CD4-positive, CD25-positive, alpha-beta regulatory T cell (primary cell): ENCODE measurements at regions not wholly inside any gene's neighbourhood (a gene's known extent, or its start where the extent isn't known, plus 50 kb on each side); places are given as distances from the start of the nearest gene placed in this dataset.
"Not testable (repeated sequence)": the region's sequence is repeated elsewhere in the genome, so short reads cannot be mapped to it uniquely, and the experiment has no call there.

Source experiments
- ATAC-seq, 2 donors: fragments of 150-1000 bp; cut with Tn5 transposase; one replicate each; pipeline ENCODE4 v1.10.0; 2021; ENCODE audit warnings: low read depth in 2 of 2, moderate number of reproducible peaks in 2 of 2, moderate library complexity in 1 of 2
- DNase-seq, 3 donors: peaks; one replicate each; pipeline versions ENCODE4 v3.0.0 to v3.0.0-alpha.2; 2012 to 2022; ENCODE audit warnings: mixed read lengths in 1 of 3
- H3K27ac ChIP-seq: one replicate; pipeline ENCODE4 v1.7.0; 2013; ENCODE audit warnings: mild to moderate bottlenecking, low read length; ENCODE audit not compliant: insufficient read depth, poor library complexity, severe bottlenecking
- H3K27me3 ChIP-seq: one replicate; pipeline ENCODE4 v1.7.0; 2013; ENCODE audit warnings: low read length; ENCODE audit not compliant: control insufficient read depth, insufficient read depth
- H3K36me3 ChIP-seq: one replicate; pipeline ENCODE4 v1.7.0; 2013; ENCODE audit warnings: mild to moderate bottlenecking, low read length, moderate library complexity; ENCODE audit not compliant: control insufficient read depth, insufficient read depth
- H3K4me1 ChIP-seq: 2 replicates; pipeline ENCODE4 v1.7.0; 2013; ENCODE audit warnings: mild to moderate bottlenecking, low read length; ENCODE audit not compliant: insufficient read depth, control insufficient read depth, poor library complexity, severe bottlenecking
- H3K4me3 ChIP-seq: one replicate; pipeline ENCODE4 v1.7.0; 2013; ENCODE audit warnings: low read depth, mild to moderate bottlenecking, low read length, moderate library complexity
- H3K9me3 ChIP-seq, 2 experiments: 1 replicate in 1 of 2; 2 replicates in 1 of 2; pipeline ENCODE4 v1.7.0; 2013; ENCODE audit warnings: low read length in 2 of 2, mild to moderate bottlenecking in 1 of 2, moderate library complexity in 1 of 2; ENCODE audit not compliant: control insufficient read depth in 2 of 2
- H3K27ac Mint-ChIP-seq, 3 donors: one replicate each; pipeline ENCODE4 v1.8.0; 2020 to 2022; ENCODE audit warnings: mild to moderate bottlenecking in 3 of 3, mixed read lengths in 3 of 3, moderate library complexity in 2 of 3
- H3K27me3 Mint-ChIP-seq: one replicate; pipeline ENCODE4 v1.8.0; 2022; ENCODE audit warnings: mild to moderate bottlenecking, mixed read lengths
- H3K36me3 Mint-ChIP-seq: one replicate; pipeline ENCODE4 v1.8.0; 2020; ENCODE audit warnings: mixed read lengths
- H3K4me1 Mint-ChIP-seq, 4 donors: one replicate each; pipeline ENCODE4 v1.8.0; 2020 to 2022; ENCODE audit warnings: mixed read lengths in 4 of 4, mild to moderate bottlenecking in 1 of 4
- H3K4me3 Mint-ChIP-seq, 4 donors: one replicate each; pipeline ENCODE4 v1.8.0; 2020 to 2022; ENCODE audit warnings: mild to moderate bottlenecking in 4 of 4, mixed read lengths in 4 of 4, moderate library complexity in 3 of 4
- H3K9me3 Mint-ChIP-seq, 7 donors: one replicate each; pipeline ENCODE4 v1.8.0; 2020 to 2022; ENCODE audit warnings: mixed read lengths in 7 of 7, mild to moderate bottlenecking in 3 of 7, moderate library complexity in 2 of 7

- H3K9me3 ChIP-seq, result no peaks in the 10 kb centered on the region
- Mint-ChIP-seq H3K27ac (no peak overlapping the region), H3K9me3 (peaks cover 0 to under 1% (median 0%) of the 10 kb centered on the region in 7 donors), H3K36me3 (no peaks in the 10 kb centered on the region), H3K4me1 (no peaks in the 10 kb centered on the region), H3K27me3 (peaks cover 9% of the 10 kb centered on the region), H3K4me3 (no peak overlapping the region)
- DNase-seq, result no peak
- no peak for ATAC-seq
- no peak overlapping the region for H3K4me3 ChIP-seq
- H3K4me1 ChIP-seq, result no peaks in the 10 kb centered on the region
- H3K27ac ChIP-seq, result no peak overlapping the region
- H3K36me3 ChIP-seq, result no peaks in the 10 kb centered on the region
- no peaks in the 10 kb centered on the region for H3K27me3 ChIP-seq
Observed at GRCh38 chr9:111276431-111277128, 53.4 kb downstream of the OR2K2 start.

GRCh38 chr9:111274737-111275136, 55.3 kb downstream of the OR2K2 start:
- DNase-seq (no peak), ATAC-seq (no peak)
- H3K4me1 ChIP-seq, result no peaks in the 10 kb centered on the region
- Mint-ChIP-seq H3K36me3 (no peaks in the 10 kb centered on the region), H3K27ac (no peak overlapping the region), H3K4me1 (no peaks in the 10 kb centered on the region), H3K9me3 (peaks cover 0 to 6% (median 0%) of the 10 kb centered on the region in 7 donors), H3K27me3 (peaks cover 9% of the 10 kb centered on the region), H3K4me3 (no peak overlapping the region)
- no peaks in the 10 kb centered on the region for H3K9me3 ChIP-seq
- no peak overlapping the region for H3K27ac ChIP-seq
- no peaks in the 10 kb centered on the region for H3K36me3 ChIP-seq
- no peak overlapping the region for H3K4me3 ChIP-seq
- H3K27me3 ChIP-seq, result no peaks in the 10 kb centered on the region

GRCh38 chr9:111272581-111272980, 57.4 kb downstream of the OR2K2 start:
- Histone ChIP-seq H3K27me3 (no peaks in the 10 kb centered on the region), H3K4me1 (no peaks in the 10 kb centered on the region), H3K4me3 (no peak overlapping the region), H3K9me3 (no peaks in the 10 kb centered on the region), H3K36me3 (no peaks in the 10 kb centered on the region), H3K27ac (no peak overlapping the region)
- Mint-ChIP-seq H3K36me3 (no peaks in the 10 kb centered on the region), H3K27me3 (peaks cover 9% of the 10 kb centered on the region), H3K27ac (no peak overlapping the region), H3K9me3 (peaks cover 0 to 6% (median 2%) of the 10 kb centered on the region in 7 donors), H3K4me3 (no peak overlapping the region), H3K4me1 (no peaks in the 10 kb centered on the region)
- no peak for DNase-seq
- ATAC-seq, result no peak

- Mint-ChIP-seq H3K27me3 (peaks cover 4% of the 10 kb centered on the region), H3K27ac (no peak overlapping the region), H3K4me3 (no peak overlapping the region), H3K9me3 (peaks cover 0 to 8% (median 4%) of the 10 kb centered on the region in 7 donors), H3K4me1 (no peaks in the 10 kb centered on the region), H3K36me3 (no peaks in the 10 kb centered on the region)
- ATAC-seq (no peak), DNase-seq (no peak)
- no peak overlapping the region for H3K27ac ChIP-seq
- H3K36me3 ChIP-seq, result no peaks in the 10 kb centered on the region
- no peaks in the 10 kb centered on the region for H3K9me3 ChIP-seq
- H3K4me3 ChIP-seq, result no peak overlapping the region
- no peaks in the 10 kb centered on the region for H3K4me1 ChIP-seq
- no peaks in the 10 kb centered on the region for H3K27me3 ChIP-seq
Observed at GRCh38 chr9:111271481-111272080, 58.4 kb downstream of the OR2K2 start.

GRCh38 chr9:111271047-111271446, 59.0 kb downstream of the OR2K2 start:
- H3K4me1 ChIP-seq, result no peaks in the 10 kb centered on the region
- no peak for ATAC-seq
- H3K27me3 ChIP-seq, result no peaks in the 10 kb centered on the region
- Mint-ChIP-seq H3K4me1 (no peaks in the 10 kb centered on the region), H3K27me3 (peaks cover 4% of the 10 kb centered on the region), H3K27ac (no peak overlapping the region), H3K36me3 (no peaks in the 10 kb centered on the region), H3K9me3 (peaks cover 0 to 8% (median 4%) of the 10 kb centered on the region in 7 donors), H3K4me3 (no peak overlapping the region)
- no peaks in the 10 kb centered on the region for H3K36me3 ChIP-seq
- DNase-seq, result no peak
- H3K9me3 ChIP-seq, result no peaks in the 10 kb centered on the region
- no peak overlapping the region for H3K27ac ChIP-seq
- no peak overlapping the region for H3K4me3 ChIP-seq

- not testable (repeated sequence) for H3K9me3 Mint-ChIP-seq, H3K27ac ChIP-seq, H3K27me3 ChIP-seq, H3K27me3 Mint-ChIP-seq, H3K36me3 Mint-ChIP-seq, H3K4me1 Mint-ChIP-seq, H3K4me3 Mint-ChIP-seq, ATAC-seq, H3K9me3 ChIP-seq, H3K4me1 ChIP-seq, H3K27ac Mint-ChIP-seq, H3K4me3 ChIP-seq, H3K36me3 ChIP-seq, DNase-seq
Observed at GRCh38 chr9:111266024-111266423, 64.0 kb downstream of the OR2K2 start.

- no peaks in the 10 kb centered on the region for H3K36me3 ChIP-seq
- H3K27ac ChIP-seq, result no peak overlapping the region
- no peaks in the 10 kb centered on the region for H3K9me3 ChIP-seq
- Mint-ChIP-seq H3K4me1 (no peaks in the 10 kb centered on the region), H3K36me3 (no peaks in the 10 kb centered on the region), H3K4me3 (no peak overlapping the region), H3K9me3 (peaks cover 0 to 6% (median 2%) of the 10 kb centered on the region in 7 donors), H3K27ac (no peak overlapping the region), H3K27me3 (no peaks in the 10 kb centered on the region)
- ATAC-seq (no peak), DNase-seq (no peak)
- no peaks in the 10 kb centered on the region for H3K4me1 ChIP-seq
- H3K4me3 ChIP-seq, result no peak overlapping the region
- no peaks in the 10 kb centered on the region for H3K27me3 ChIP-seq
Observed at GRCh38 chr9:111263116-111263515, 66.9 kb downstream of the OR2K2 start.

- no peak for ATAC-seq
- no peak overlapping the region for H3K4me3 Mint-ChIP-seq
- Histone ChIP-seq H3K27ac (no peak overlapping the region), H3K9me3 (no peaks in the 10 kb centered on the region), H3K4me1 (no peaks in the 10 kb centered on the region), H3K27me3 (no peaks in the 10 kb centered on the region), H3K36me3 (no peaks in the 10 kb centered on the region), H3K4me3 (no peak overlapping the region)
- H3K27me3 Mint-ChIP-seq, result no peaks in the 10 kb centered on the region
- no peak for DNase-seq
- no peak overlapping the region for H3K27ac Mint-ChIP-seq
- H3K9me3 Mint-ChIP-seq, result peaks cover 0 to 5% (median 1%) of the 10 kb centered on the region in 7 donors
- no peaks in the 10 kb centered on the region for H3K4me1 Mint-ChIP-seq
- H3K36me3 Mint-ChIP-seq, result no peaks in the 10 kb centered on the region
Observed at GRCh38 chr9:111258875-111259271, 71.2 kb downstream of the OR2K2 start.
